H9 (cell line): ENCODE measurements at regions not wholly inside any gene's neighbourhood (a gene's known extent, or its start where the extent isn't known, plus 50 kb on each side); places are given as distances from the start of the nearest gene placed in this dataset.

Source experiments
- DNase-seq: peaks from one replicate; pipeline ENCODE4 v3.0.0-alpha.2; 2017
- H2AFZ ChIP-seq: one replicate; pipeline ENCODE4 v1.6.1; 2013; ENCODE audit warnings: mild to moderate bottlenecking, low read length, control low read depth, moderate library complexity
- H2AK5ac ChIP-seq: 2 replicates; pipeline ENCODE4 v1.6.1; 2013; ENCODE audit warnings: low read length, control low read depth, mixed read lengths; ENCODE audit not compliant: insufficient read length
- H2BK120ac ChIP-seq: one replicate; pipeline ENCODE4 v1.6.1; 2013; ENCODE audit warnings: low read depth, mild to moderate bottlenecking, low read length, control low read depth, inconsistent platforms; ENCODE audit not compliant: poor library complexity, severe bottlenecking
- H2BK12ac ChIP-seq: 2 replicates; pipeline ENCODE4 v1.6.1; 2013; ENCODE audit warnings: low read length, control low read depth, mixed read lengths, low read depth; ENCODE audit not compliant: insufficient read length
- H2BK15ac ChIP-seq: 2 replicates; pipeline ENCODE4 v1.6.1; 2013; ENCODE audit warnings: low read depth, low read length, control low read depth
- H2BK20ac ChIP-seq: one replicate; pipeline ENCODE4 v1.6.1; 2013; ENCODE audit warnings: low read depth, mild to moderate bottlenecking, low read length, control low read depth, inconsistent platforms; ENCODE audit not compliant: poor library complexity, severe bottlenecking
- H2BK5ac ChIP-seq: 2 replicates; pipeline ENCODE4 v1.6.1; 2013; ENCODE audit warnings: low read length, control low read depth, mixed read lengths; ENCODE audit not compliant: insufficient read length
- H3K14ac ChIP-seq: 2 replicates; pipeline ENCODE4 v1.6.1; 2013; ENCODE audit warnings: low read length, control low read depth; ENCODE audit not compliant: insufficient read depth
- H3K18ac ChIP-seq: 2 replicates; pipeline ENCODE4 v1.6.1; 2013; ENCODE audit warnings: low read depth, mild to moderate bottlenecking, mixed read lengths, low read length, control low read depth; ENCODE audit not compliant: insufficient read length
- H3K23ac ChIP-seq: 2 replicates; pipeline ENCODE4 v1.6.1; 2013; ENCODE audit warnings: low read length, control low read depth, mixed read lengths, low read depth; ENCODE audit not compliant: insufficient read length
- H3K23me2 ChIP-seq: 2 replicates; pipeline ENCODE4 v1.6.1; 2013; ENCODE audit warnings: low read depth, mild to moderate bottlenecking, mixed read lengths, low read length, control low read depth; ENCODE audit not compliant: insufficient read length, poor library complexity, severe bottlenecking
- H3K27ac ChIP-seq: 2 replicates; pipeline ENCODE4 v1.5.1; 2013; ENCODE audit warnings: low read length, control low read depth, mixed read lengths, low read depth; ENCODE audit not compliant: insufficient read length
- H3K27me3 ChIP-seq: 2 replicates; pipeline ENCODE4 v1.6.1; 2013; ENCODE audit warnings: low read length, control low read depth, inconsistent platforms; ENCODE audit not compliant: insufficient read depth
- H3K4ac ChIP-seq: 2 replicates; pipeline ENCODE4 v1.6.1; 2013; ENCODE audit warnings: low read depth, mild to moderate bottlenecking, control low read depth, inconsistent platforms, low read length, moderate library complexity
- H3K4me1 ChIP-seq: 2 replicates; pipeline ENCODE4 v1.6.1; 2013; ENCODE audit warnings: low read length, control low read depth, inconsistent platforms; ENCODE audit not compliant: insufficient read depth
- H3K4me2 ChIP-seq: 2 replicates; pipeline ENCODE4 v1.6.1; 2013; ENCODE audit warnings: low read length, control low read depth, mixed read lengths; ENCODE audit not compliant: insufficient read length, insufficient read depth
- H3K56ac ChIP-seq: 2 replicates; pipeline ENCODE4 v1.6.1; 2013; ENCODE audit warnings: low read depth, mild to moderate bottlenecking, mixed read lengths, low read length, control low read depth; ENCODE audit not compliant: insufficient read length
- H3K79me1 ChIP-seq: 2 replicates; pipeline ENCODE4 v1.6.1; 2013; ENCODE audit warnings: low read depth, mild to moderate bottlenecking, moderate library complexity, low read length, control low read depth, inconsistent platforms; ENCODE audit not compliant: insufficient read depth, poor library complexity, severe bottlenecking
- H3K79me2 ChIP-seq: 2 replicates; pipeline ENCODE4 v1.6.1; 2013; ENCODE audit warnings: low read length, control low read depth, inconsistent platforms; ENCODE audit not compliant: insufficient read depth
- H3K9ac ChIP-seq: 2 replicates; pipeline ENCODE4 v1.6.1; 2013; ENCODE audit warnings: low read length, control low read depth, mixed read lengths; ENCODE audit not compliant: insufficient read length; ENCODE audit errors: extremely low read depth
- H3K9me3 ChIP-seq: one replicate; pipeline ENCODE4 v1.6.1; 2013; ENCODE audit warnings: low read depth, low read length, inconsistent platforms; ENCODE audit not compliant: control insufficient read depth
- H3T11ph ChIP-seq: one replicate; pipeline ENCODE4 v1.6.1; 2013; ENCODE audit warnings: mild to moderate bottlenecking, low read length, control low read depth, inconsistent platforms
- H4K20me1 ChIP-seq: one replicate; pipeline ENCODE4 v1.6.1; 2013; ENCODE audit not compliant: control insufficient read depth, insufficient read length, insufficient read depth
- H4K5ac ChIP-seq: 2 replicates; pipeline ENCODE4 v1.6.1; 2013; ENCODE audit warnings: low read depth, mild to moderate bottlenecking, mixed read lengths, low read length, control low read depth; ENCODE audit not compliant: insufficient read length
- H4K8ac ChIP-seq: replicated peaks from 2 replicates; pipeline ENCODE4 v1.6.1; 2013; ENCODE audit warnings: low read length, control low read depth, mixed read lengths, low read depth; ENCODE audit not compliant: insufficient read length
- H4K91ac ChIP-seq: 2 replicates; pipeline ENCODE4 v1.6.1; 2013; ENCODE audit warnings: low read depth, mild to moderate bottlenecking, moderate library complexity, mixed read lengths, low read length, control low read depth; ENCODE audit not compliant: insufficient read length
- H3K27ac Mint-ChIP-seq, 3 experiments: 2 replicates in 2 of 3; 3 replicates in 1 of 3; pipeline ENCODE4 v1.8.0; 2020 to 2021; ENCODE audit warnings: mixed read lengths in 3 of 3, mild to moderate bottlenecking in 1 of 3, moderate library complexity in 1 of 3
- H3K27me3 Mint-ChIP-seq: 2 replicates; pipeline ENCODE4 v1.8.0; 2021; ENCODE audit warnings: low read depth, mild to moderate bottlenecking, moderate library complexity, mixed read lengths
- H3K36me3 Mint-ChIP-seq, 3 experiments: 2 replicates in 2 of 3; 3 replicates in 1 of 3; pipeline ENCODE4 v1.8.0; 2020 to 2021; ENCODE audit warnings: low read depth in 3 of 3, mixed read lengths in 3 of 3; ENCODE audit not compliant: insufficient read depth in 1 of 3
- H3K4me1 Mint-ChIP-seq, 2 experiments: 2 replicates each; pipeline ENCODE4 v1.8.0; 2020; ENCODE audit warnings: mixed read lengths in 2 of 2
- H3K4me3 Mint-ChIP-seq, 2 experiments: 2 replicates in 1 of 2; 3 replicates in 1 of 2; pipeline ENCODE4 v1.8.0; 2020 to 2021; ENCODE audit warnings: mild to moderate bottlenecking in 2 of 2, mixed read lengths in 2 of 2, moderate library complexity in 1 of 2
- H3K9me3 Mint-ChIP-seq, 2 experiments: 2 replicates in 1 of 2; 3 replicates in 1 of 2; pipeline ENCODE4 v1.8.0; 2020; ENCODE audit warnings: mild to moderate bottlenecking in 2 of 2, mixed read lengths in 2 of 2, moderate library complexity in 1 of 2
- WGBS: extraction: QIAGEN DNeasy Blood & Tissue Kit; methylation state at CpG from one replicate; pipeline ENCODE4 v1.1.7; 2013; ENCODE audit warnings: missing lambda C conversion rate, low lambda C conversion rate, mixed read lengths; ENCODE audit not compliant: insufficient read length; ENCODE audit errors: extremely low coverage; 5-methylcytosine and 5-hydroxymethylcytosine counted together
- TF ChIP-seq, protein P1 (sequence below): fragments of 200-600 bp; sonication (generic); conservative IDR thresholded peaks from 3 replicates; pipeline ENCODE4 v1.8.0; 2021; ENCODE audit warnings: antibody characterized with exemption, mild to moderate bottlenecking

- H2BK20ac ChIP-seq, result no peak overlapping the region
- no peak overlapping the region for H4K8ac ChIP-seq
- H2AFZ ChIP-seq, result no peak overlapping the region
- H3T11ph ChIP-seq, result no peak overlapping the region
- H2BK120ac ChIP-seq, result no peak overlapping the region
- no peaks in the 10 kb centered on the region for H3K4me1 ChIP-seq
- no peak overlapping the region for H3K56ac ChIP-seq
- no peak overlapping the region for H3K14ac ChIP-seq
- H3K4me2 ChIP-seq, result no peak overlapping the region
- no peaks in the 10 kb centered on the region for H3K27me3 ChIP-seq
- no peak overlapping the region for H2BK5ac ChIP-seq
- H3K4ac ChIP-seq, result no peak overlapping the region
- H4K20me1 ChIP-seq, result no peaks in the 10 kb centered on the region
- H4K5ac ChIP-seq, result no peak overlapping the region
- Mint-ChIP-seq H3K9me3 (no peaks in the 10 kb centered on the region), H3K27me3 (no peaks in the 10 kb centered on the region), H3K36me3 (no peaks in the 10 kb centered on the region), H3K4me1 (peaks cover 11 to 15% of the 10 kb centered on the region in 2 experiments), H3K4me3 (no peak overlapping the region), H3K27ac (no peak overlapping the region)
- no peaks in the 10 kb centered on the region for H3K79me2 ChIP-seq
- no peak overlapping the region for H2BK15ac ChIP-seq
- no peak overlapping the region for H2AK5ac ChIP-seq
- no peak overlapping the region for H2BK12ac ChIP-seq
- no peak overlapping the region for H3K23ac ChIP-seq
- TF ChIP-seq, protein P1, sequence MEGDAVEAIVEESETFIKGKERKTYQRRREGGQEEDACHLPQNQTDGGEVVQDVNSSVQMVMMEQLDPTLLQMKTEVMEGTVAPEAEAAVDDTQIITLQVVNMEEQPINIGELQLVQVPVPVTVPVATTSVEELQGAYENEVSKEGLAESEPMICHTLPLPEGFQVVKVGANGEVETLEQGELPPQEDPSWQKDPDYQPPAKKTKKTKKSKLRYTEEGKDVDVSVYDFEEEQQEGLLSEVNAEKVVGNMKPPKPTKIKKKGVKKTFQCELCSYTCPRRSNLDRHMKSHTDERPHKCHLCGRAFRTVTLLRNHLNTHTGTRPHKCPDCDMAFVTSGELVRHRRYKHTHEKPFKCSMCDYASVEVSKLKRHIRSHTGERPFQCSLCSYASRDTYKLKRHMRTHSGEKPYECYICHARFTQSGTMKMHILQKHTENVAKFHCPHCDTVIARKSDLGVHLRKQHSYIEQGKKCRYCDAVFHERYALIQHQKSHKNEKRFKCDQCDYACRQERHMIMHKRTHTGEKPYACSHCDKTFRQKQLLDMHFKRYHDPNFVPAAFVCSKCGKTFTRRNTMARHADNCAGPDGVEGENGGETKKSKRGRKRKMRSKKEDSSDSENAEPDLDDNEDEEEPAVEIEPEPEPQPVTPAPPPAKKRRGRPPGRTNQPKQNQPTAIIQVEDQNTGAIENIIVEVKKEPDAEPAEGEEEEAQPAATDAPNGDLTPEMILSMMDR, result no peak
- H3K9ac ChIP-seq, result no peak overlapping the region
- H3K23me2 ChIP-seq, result no peaks in the 10 kb centered on the region
- no peaks in the 10 kb centered on the region for H3K79me1 ChIP-seq
- no peak overlapping the region for H3K27ac ChIP-seq
- H3K18ac ChIP-seq, result no peak overlapping the region
- H4K91ac ChIP-seq, result no peak overlapping the region
- no CpG with 5 or more reads among the region's 2 CpGs for WGBS
- DNase-seq, result no peak
- H3K9me3 ChIP-seq, result no peaks in the 10 kb centered on the region
Measured at GRCh38 chr12:45623940-45624339, 105.6 kb upstream of the ARID2 start.
